HG03135 (cell line): ENCODE measurements at regions not wholly inside any gene's neighbourhood (a gene's known extent, or its start where the extent isn't known, plus 50 kb on each side); places are given as distances from the start of the nearest gene placed in this dataset.
A peak's percentile ranks its signal among the peaks of the same experiment; 100 is the strongest.

ENCODE experiments used
- ATAC-seq: cut with Tn5 transposase; IDR thresholded peaks from one replicate; pipeline ENCODE4 v1.9.1; 2021; ENCODE audit warnings: mild to moderate bottlenecking, moderate library complexity; ENCODE audit not compliant: unreplicated experiment

DNA sequence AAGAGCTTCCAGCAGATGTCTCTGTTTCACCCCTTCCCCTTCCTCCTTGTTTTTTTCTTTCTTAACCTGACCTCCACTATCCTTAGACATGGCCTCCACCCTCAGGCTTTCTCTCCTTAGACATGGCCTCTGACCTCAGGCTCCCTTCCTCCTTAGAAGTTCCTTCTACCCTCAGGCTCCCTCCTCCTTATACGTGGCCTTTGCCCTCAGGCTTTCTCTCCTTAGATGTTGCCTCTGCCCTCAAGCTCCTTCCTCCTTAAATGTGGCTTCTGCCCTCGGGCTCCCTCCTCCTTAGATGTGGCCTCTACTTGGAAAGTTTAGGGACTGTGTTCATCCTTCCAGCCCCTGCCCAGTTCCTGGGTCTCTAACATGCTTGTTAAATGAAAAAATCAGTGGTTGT is 180.4 kb upstream of the S1PR3 start:
- no peak for ATAC-seq

DNA sequence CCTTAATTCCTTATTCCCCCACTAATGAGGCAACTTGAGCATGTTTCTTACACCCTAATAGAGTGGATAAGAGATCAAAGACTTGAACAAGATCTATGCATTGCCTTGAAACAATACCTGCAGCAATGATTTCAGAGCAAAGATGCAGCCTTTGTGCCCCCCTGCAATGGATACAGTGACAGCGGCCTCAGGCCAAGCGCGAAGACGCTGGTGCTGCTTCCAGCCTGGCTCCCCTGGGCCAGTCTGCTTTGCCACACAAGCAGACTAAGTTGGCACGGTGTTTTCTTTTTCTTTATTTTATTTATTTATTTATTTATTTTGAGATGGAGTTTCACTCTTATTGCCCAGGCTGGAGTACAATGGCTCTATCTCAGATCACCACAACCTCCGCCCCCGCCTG is 179.8 kb upstream of the S1PR3 start:
- no peak for ATAC-seq

DNA sequence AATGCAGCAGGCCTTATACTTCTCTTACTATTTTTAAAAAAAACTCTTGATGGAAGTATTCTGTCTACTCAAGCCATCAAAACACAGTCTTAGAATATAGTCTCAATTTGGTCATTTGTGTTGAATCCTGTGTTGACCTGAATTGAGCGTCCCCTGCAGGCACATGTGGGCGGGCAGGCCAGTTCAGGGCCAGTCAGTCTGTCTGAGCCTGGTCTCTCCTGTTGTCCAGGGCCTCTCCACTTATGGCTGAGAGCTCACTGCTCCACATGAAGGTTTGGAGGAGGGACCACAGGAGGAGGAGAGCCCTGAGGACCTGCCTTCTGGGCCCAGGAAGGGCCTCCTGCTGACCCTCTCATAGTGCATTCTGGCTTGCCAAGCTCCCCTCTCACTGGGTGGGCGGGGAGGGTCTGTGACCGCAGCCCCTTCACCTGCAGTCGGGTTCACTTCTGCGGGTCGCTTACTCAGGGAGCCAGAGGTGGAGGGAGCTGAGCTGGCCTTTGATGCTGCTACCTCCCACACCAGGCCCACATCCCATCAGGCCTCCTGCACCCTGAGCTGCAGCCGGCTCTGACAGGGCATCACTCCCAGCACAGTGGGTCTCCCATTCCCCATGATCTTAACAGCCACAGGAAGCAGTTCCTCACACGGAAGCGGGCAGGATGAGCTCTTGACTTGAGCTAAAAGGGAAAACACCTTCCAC is 178.2 kb upstream of the S1PR3 start:
- ATAC-seq: no peak

DNA sequence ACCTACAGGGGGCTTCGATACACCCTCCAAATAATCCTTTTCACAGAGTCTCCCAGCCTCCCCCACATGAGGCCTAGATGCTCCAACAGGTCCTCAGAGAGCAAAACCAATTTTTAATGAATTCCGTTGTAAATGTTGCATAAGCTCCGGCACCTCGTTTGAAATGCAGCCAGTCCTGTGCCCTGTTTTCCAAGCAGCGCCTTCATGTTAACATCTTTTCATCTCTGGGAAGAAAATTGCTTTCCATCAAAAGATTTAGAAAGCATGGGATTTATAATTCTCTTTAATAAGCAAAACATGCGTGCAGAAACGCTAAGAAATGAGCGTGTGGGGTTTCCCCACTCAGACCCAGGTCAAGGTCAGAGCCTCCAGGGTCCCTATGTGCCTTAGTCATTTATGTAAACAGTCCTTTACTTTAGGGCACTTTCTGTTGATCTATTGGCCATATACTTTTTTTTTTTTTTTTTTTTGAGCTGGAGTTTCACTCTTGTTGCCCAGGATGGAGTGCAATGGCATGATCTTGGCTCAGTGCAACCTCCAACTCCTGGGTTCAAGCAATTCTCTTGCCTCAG is 177.5 kb upstream of the S1PR3 start:
- ATAC-seq: no peak

DNA sequence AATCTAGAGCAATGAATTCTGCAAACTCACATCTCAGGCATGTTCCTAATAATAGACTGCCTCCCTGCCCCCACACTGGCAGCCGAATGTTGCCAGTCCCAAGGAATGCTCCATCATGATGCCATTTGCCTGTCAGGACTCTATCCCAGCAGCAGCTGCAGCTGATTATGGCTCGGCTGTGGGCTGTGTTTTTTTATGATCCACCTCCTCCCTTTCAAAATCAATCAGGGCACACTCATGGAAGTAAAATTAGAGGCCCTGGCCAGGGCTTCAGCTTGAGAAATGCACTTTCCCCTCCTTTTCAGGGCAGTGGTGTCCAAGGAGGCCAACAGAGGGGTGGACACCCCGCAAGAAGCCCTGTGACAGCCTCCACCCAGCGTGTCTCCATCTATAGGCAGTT is 176.7 kb upstream of the S1PR3 start:
- no peak for ATAC-seq

GRCh38 chr9:88816141-88816540 is 175.1 kb upstream of the S1PR3 start:
- ATAC-seq: no peak

DNA sequence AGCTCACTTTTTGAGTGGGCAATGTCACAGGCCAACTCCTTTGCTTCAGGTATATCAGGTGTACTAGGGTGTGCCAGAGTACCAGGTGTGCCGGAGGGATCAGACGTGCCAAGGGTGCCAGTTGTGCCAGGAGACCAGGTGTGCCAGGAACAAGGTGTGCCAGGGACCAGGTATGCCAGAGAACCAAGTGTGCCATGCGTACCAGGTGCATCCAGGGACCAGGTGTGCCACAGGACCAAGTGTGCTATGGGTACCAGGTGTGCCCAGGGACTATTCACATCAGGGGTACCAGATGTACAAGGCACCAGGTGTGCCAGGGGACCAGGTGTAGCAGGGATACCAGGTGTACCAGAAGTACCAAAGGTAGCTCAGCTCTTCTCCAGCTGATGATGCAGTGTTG is 174.7 kb upstream of the S1PR3 start:
- ATAC-seq: no peak

GRCh38 chr9:88817628-88818027 is 173.6 kb upstream of the S1PR3 start:
- ATAC-seq: no peak

DNA sequence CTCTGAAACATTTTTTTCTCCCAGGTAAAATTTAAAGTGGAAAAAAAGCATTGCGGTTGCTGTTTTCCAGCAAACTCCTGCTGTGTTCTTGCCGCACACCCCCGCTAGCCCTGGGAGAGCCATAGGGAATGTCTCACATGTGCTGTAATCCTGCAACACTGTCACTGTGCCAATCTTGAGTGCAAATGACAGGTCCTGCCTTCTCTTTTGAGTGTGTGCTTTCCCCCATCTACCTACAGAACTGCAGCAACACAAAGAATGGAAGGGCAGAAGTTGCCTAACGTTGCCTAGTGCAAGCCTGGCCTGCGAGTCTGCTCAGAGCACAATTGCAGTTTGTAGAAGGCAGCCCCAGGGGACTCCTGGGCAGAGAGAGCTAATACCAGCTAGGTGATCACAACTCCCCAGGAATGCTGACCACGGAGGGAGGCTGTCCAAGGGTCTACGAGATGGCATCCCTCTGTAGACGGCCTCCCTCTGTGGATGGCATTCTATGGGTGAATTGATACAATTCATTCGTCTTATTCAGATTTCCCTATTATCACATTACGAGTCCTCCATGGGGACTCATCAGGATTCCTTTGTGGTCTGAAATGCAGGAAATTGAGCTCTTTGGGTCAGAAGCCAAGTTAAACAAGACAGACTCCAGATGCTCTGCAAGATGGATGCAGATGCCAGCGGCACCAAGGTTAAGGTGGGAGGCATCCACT is 172.6 kb upstream of the S1PR3 start:
- ATAC-seq: no peak

- no peak for ATAC-seq
Observed at GRCh38 chr9:88819476-88819875, 171.8 kb upstream of the S1PR3 start.

GRCh38 chr9:88820055-88820454 is 171.2 kb upstream of the S1PR3 start:
- ATAC-seq: no peak

GRCh38 chr9:88821033-88821745 is 170.1 kb upstream of the S1PR3 start:
- ATAC-seq: no peak

DNA sequence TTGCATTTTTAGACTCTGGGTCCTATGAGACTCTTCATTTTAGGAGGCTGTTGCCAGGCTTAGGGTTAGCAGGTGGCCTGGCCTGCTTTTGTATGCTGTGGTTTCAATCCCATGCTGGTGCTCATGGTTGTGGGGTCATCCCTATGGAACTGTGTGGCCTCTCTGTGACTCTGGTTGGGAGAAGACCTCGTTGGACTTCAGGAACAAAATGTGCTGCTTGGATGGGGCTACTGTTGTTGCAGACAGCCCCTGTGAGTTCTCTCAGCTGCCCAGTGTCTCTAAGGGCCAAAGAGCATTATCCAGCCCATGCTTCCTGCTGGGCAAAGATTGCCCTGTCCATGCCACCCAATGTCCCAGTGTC is 169.5 kb upstream of the S1PR3 start:
- ATAC-seq: no peak

DNA sequence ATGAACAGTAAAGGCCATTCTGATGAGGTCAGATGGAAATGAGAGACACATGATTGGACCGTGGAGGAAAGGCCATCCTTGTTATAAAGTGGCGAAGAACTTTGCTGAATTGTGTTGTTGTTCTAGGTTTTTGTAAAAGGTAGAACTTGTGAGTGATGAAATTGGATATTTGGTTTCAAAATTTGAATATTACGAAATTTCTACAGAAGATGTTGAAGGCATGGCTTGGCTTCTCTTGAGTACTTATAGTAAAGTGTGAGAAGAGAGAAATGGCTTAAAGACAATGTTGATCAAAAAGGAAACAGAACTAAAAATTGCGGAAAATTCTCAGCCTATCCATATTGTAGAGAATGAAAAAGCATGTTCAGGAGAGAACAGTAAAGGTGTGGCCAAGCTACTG is 166.6 kb upstream of the S1PR3 start:
- ATAC-seq: no peak

DNA sequence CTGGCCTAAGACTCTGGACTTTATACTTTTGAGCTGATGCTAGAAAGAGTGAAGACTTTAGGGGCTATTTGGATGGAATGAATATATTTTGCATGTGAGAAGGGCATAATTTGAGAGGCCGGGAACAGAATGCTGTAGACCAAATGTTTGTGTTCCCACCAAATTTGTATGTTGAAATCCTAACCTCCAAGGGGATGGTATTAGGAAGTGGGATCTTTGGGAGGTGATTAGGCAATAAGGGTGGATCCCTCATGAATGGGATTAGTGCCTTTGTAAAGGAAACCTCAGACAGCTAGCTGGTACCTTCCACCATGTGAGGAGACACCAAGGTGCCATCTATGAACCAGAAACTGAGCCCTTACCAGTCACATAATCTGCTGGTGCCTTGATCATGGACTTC is 165.1 kb upstream of the S1PR3 start:
- ATAC-seq: no peak

GRCh38 chr9:88826771-88827181 is 164.5 kb upstream of the S1PR3 start:
- no peak for ATAC-seq

DNA sequence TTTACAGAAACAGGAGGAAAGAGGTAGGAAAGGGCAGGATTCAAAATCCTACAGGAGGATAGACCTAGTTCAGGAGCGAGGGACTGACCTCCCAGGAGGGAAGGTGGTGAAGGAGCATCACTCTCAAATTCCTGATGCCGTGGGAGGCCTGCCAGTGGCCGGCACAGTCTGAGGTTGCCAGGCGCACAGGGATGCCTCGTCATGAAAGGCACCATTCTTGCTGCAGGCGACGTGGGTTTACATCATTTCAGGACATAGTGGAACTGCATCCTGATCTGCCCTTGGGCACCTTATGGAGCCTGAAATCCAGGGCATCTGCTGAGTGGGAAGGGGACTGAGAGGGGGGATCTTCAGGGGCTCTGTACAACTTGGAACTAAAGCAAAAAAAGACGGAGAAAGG is 163.2 kb upstream of the S1PR3 start:
- no peak for ATAC-seq

DNA sequence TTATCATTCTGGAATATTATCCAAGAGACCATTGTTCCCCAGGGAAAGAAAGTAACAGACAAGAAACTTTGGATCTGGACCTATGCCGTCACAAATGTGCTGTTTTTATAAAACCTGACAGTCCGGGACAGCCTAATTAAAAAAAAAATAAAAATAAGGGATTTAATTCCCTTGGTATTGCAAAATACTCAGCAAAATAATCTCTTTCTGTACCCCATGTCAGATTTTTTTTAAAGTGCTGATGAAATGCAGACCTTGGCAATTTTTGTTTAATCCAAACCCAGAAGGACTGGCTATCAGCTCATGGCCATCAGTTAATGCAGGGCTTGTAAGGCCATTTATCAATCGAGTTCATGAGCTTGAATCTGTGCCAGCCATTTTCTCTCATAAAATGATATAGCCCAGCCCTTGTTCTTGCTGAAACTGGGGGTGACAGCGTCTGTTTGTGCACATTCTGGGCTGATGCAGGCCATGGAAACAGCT is 162.7 kb upstream of the S1PR3 start:
- ATAC-seq: no peak

GRCh38 chr9:88829276-88829675 is 162.0 kb upstream of the S1PR3 start:
- peak; percentile 78 for ATAC-seq

DNA sequence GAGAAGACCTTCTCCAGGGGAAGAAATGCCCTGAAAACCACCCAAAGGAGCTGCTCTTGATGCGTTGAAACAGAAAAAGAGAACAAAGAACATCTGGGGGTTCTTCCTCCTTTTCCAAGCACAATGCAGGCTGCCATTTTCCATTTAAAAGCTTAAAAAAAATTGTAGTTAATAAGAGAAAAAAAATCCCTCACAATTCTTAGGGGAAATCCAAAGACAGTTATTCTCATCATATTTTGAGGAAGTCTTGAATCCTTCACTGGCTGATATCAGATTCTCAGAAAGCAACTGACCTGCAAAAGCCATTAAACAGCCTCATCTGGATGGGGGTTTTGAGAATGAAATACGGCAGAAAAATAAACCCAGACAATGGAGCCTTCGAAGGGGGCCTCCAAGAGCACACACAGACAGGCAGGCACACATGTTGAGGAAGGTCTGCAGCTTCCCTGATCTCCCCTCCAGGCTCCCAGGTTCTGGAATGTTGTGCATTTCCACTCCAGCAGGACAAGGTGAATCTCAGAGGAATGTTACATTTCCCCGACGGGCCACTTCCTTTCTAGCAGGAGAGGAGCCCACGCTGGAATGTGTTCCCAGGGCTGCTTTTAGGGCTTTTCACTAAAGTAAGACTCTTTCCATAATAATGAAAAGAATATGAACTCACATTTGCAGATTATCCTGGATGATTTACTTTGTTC is 159.4 kb upstream of the S1PR3 start:
- no peak for ATAC-seq

GRCh38 chr9:88833946-88834345 is 157.3 kb upstream of the S1PR3 start:
- no peak for ATAC-seq
